ENCODE measurements at regions not wholly inside any gene's neighbourhood (a gene's known extent, or its start where the extent isn't known, plus 50 kb on each side); places are given as distances from the start of the nearest gene placed in this dataset.
A peak's percentile ranks its signal among the peaks of the same experiment; 100 is the strongest.

GRCh38 chr1:91575909-91576519 is 75.4 kb downstream of the CDC7 start:
- DNase-seq (ENCODE audit: low read depth in 3 of 3), result no peak

GRCh38 chr1:91578320-91579109 is 77.9 kb downstream of the CDC7 start:
- DNase-seq (ENCODE audit: low read depth in 3 of 3), result no peak

GRCh38 chr1:91579658-91580228 is 79.1 kb downstream of the CDC7 start:
- no peak for DNase-seq (ENCODE audit: low read depth in 3 of 3)

- no peak for DNase-seq (ENCODE audit: low read depth in 3 of 3)
Observed at GRCh38 chr1:91582431-91582921, 81.8 kb downstream of the CDC7 start.

- no peak for DNase-seq (ENCODE audit: low read depth in 3 of 3)
Observed at GRCh38 chr1:91583326-91583755, 82.7 kb downstream of the CDC7 start.

- no peak for DNase-seq (ENCODE audit: low read depth in 3 of 3)
Observed at GRCh38 chr1:91584309-91584708, 83.7 kb downstream of the CDC7 start.

- DNase-seq (ENCODE audit: low read depth in 3 of 3), result no peak
Observed at GRCh38 chr1:91584878-91585277, 84.2 kb downstream of the CDC7 start.

GRCh38 chr1:91585502-91585901 is 84.9 kb downstream of the CDC7 start:
- no peak for DNase-seq (ENCODE audit: low read depth in 3 of 3)

GRCh38 chr1:91585982-91586381 is 85.3 kb downstream of the CDC7 start:
- no peak for DNase-seq (ENCODE audit: low read depth in 3 of 3)

- no peak for DNase-seq (ENCODE audit: low read depth in 3 of 3)
Observed at GRCh38 chr1:91589437-91589836, 88.8 kb downstream of the CDC7 start.

- DNase-seq (ENCODE audit: low read depth in 3 of 3), result no peak
Observed at GRCh38 chr1:91591175-91591974, 90.7 kb downstream of the CDC7 start.

GRCh38 chr1:91592716-91593477 is 92.2 kb downstream of the CDC7 start:
- no peak for DNase-seq (ENCODE audit: low read depth in 3 of 3)

GRCh38 chr1:91594383-91595055 is 93.9 kb downstream of the CDC7 start:
- DNase-seq (ENCODE audit: low read depth in 3 of 3), result no peak

GRCh38 chr1:91596474-91596873 is 95.8 kb downstream of the CDC7 start:
- no peak for DNase-seq (ENCODE audit: low read depth in 3 of 3)

- no peak for DNase-seq (ENCODE audit: low read depth in 3 of 3)
Observed at GRCh38 chr1:91597215-91597614, 96.6 kb downstream of the CDC7 start.

GRCh38 chr1:91600431-91601337 is 100.0 kb downstream of the CDC7 start:
- no peak for DNase-seq (ENCODE audit: low read depth in 3 of 3)

- DNase-seq (ENCODE audit: low read depth in 3 of 3), result no peak
Observed at GRCh38 chr1:91601554-91602376, 101.1 kb downstream of the CDC7 start.

- DNase-seq (ENCODE audit: low read depth in 3 of 3), result peak in 1 of 3 experiments; percentile 32
Observed at GRCh38 chr1:91603409-91603808, 102.8 kb downstream of the CDC7 start.

- no peak for DNase-seq (ENCODE audit: low read depth in 3 of 3)
Observed at GRCh38 chr1:91604632-91605031, 104.0 kb downstream of the CDC7 start.
